ENCODE measurements at regions not wholly inside any gene's neighbourhood (a gene's known extent, or its start where the extent isn't known, plus 50 kb on each side); places are given as distances from the start of the nearest gene placed in this dataset.

- TF ChIP-seq, protein P1, sequence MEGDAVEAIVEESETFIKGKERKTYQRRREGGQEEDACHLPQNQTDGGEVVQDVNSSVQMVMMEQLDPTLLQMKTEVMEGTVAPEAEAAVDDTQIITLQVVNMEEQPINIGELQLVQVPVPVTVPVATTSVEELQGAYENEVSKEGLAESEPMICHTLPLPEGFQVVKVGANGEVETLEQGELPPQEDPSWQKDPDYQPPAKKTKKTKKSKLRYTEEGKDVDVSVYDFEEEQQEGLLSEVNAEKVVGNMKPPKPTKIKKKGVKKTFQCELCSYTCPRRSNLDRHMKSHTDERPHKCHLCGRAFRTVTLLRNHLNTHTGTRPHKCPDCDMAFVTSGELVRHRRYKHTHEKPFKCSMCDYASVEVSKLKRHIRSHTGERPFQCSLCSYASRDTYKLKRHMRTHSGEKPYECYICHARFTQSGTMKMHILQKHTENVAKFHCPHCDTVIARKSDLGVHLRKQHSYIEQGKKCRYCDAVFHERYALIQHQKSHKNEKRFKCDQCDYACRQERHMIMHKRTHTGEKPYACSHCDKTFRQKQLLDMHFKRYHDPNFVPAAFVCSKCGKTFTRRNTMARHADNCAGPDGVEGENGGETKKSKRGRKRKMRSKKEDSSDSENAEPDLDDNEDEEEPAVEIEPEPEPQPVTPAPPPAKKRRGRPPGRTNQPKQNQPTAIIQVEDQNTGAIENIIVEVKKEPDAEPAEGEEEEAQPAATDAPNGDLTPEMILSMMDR (IDR thresholded peaks at IDR 0.05; ENCODE audit: borderline replicate concordance, extremely low read depth, insufficient read depth), result no peak
- Histone ChIP-seq H3K4me1 (ENCODE audit: control insufficient read depth in 2 of 3, insufficient read depth in 2 of 3, low read depth in 1 of 3, low read length in 3 of 3) (no peaks in the 10 kb centered on the region), H3K36me3 (ENCODE audit: control insufficient read depth in 2 of 3, insufficient read depth in 3 of 3, low read length in 3 of 3) (no peaks in the 10 kb centered on the region), H3K9ac (ENCODE audit: low read length in 3 of 3) (no peak overlapping the region), H3K4me3 (ENCODE audit: low read length in 3 of 3) (no peak overlapping the region), H3K27me3 (ENCODE audit: control insufficient read depth, insufficient read depth, low read length) (no peaks in the 10 kb centered on the region), H3K9me3 (ENCODE audit: control insufficient read depth in 2 of 3, insufficient read depth in 1 of 3, low read length in 3 of 3) (no peaks in the 10 kb centered on the region), H3K27ac (ENCODE audit: low read depth in 2 of 2, low read length in 2 of 2) (no peak overlapping the region)
- DNase-seq (no peak), FAIRE-seq (no peak)
- intact Hi-C loops (cut with DNase I), result no loop called here
These were observed 194.2 kb upstream of the ARG1 start for GRCh38 chr6:131378874-131379273.

GRCh38 chr6:131379948-131380347 lies 193.1 kb upstream of the ARG1 start:
- H3K4me1 ChIP-seq (ENCODE audit: control insufficient read depth in 2 of 3, insufficient read depth in 2 of 3, low read depth in 1 of 3, low read length in 3 of 3), result no peaks in the 10 kb centered on the region
- no peaks in the 10 kb centered on the region for H3K36me3 ChIP-seq (ENCODE audit: control insufficient read depth in 2 of 3, insufficient read depth in 3 of 3, low read length in 3 of 3)
- no peak for FAIRE-seq

GRCh38 chr6:131381052-131381708 lies 191.8 kb upstream of the ARG1 start:
- Histone ChIP-seq H3K27ac (ENCODE audit: low read depth in 2 of 2, low read length in 2 of 2) (no peak overlapping the region), H3K4me3 (ENCODE audit: low read length in 3 of 3) (no peak overlapping the region), H3K9me3 (ENCODE audit: control insufficient read depth in 2 of 3, insufficient read depth in 1 of 3, low read length in 3 of 3) (no peaks in the 10 kb centered on the region), H3K27me3 (ENCODE audit: control insufficient read depth, insufficient read depth, low read length) (no peaks in the 10 kb centered on the region), H3K4me1 (ENCODE audit: control insufficient read depth in 2 of 3, insufficient read depth in 2 of 3, low read depth in 1 of 3, low read length in 3 of 3) (no peaks in the 10 kb centered on the region), H3K9ac (ENCODE audit: low read length in 3 of 3) (no peak overlapping the region), H3K36me3 (ENCODE audit: control insufficient read depth in 2 of 3, insufficient read depth in 3 of 3, low read length in 3 of 3) (no peaks in the 10 kb centered on the region)
- TF ChIP-seq, protein P1 (IDR thresholded peaks at IDR 0.05; ENCODE audit: borderline replicate concordance, extremely low read depth, insufficient read depth), result no peak
- no peak for FAIRE-seq
- no peak for DNase-seq
- intact Hi-C loops (cut with DNase I), result no loop called here

More at GRCh38 chr6:131379948-131380347, 193.1 kb upstream of the ARG1 start:
- intact Hi-C loops (cut with DNase I), result no loop called here
- Histone ChIP-seq H3K9ac (ENCODE audit: low read length in 3 of 3) (no peak overlapping the region), H3K4me3 (ENCODE audit: low read length in 3 of 3) (no peak overlapping the region), H3K27ac (ENCODE audit: low read depth in 2 of 2, low read length in 2 of 2) (no peak overlapping the region), H3K9me3 (ENCODE audit: control insufficient read depth in 2 of 3, insufficient read depth in 1 of 3, low read length in 3 of 3) (no peaks in the 10 kb centered on the region), H3K27me3 (ENCODE audit: control insufficient read depth, insufficient read depth, low read length) (no peaks in the 10 kb centered on the region)
- TF ChIP-seq, protein P1 (IDR thresholded peaks at IDR 0.05; ENCODE audit: borderline replicate concordance, extremely low read depth, insufficient read depth), result no peak
- no peak for DNase-seq

GRCh38 chr6:131381709-131382093 lies 191.3 kb upstream of the ARG1 start:
- TF ChIP-seq, protein P1 (IDR thresholded peaks at IDR 0.05; ENCODE audit: borderline replicate concordance, extremely low read depth, insufficient read depth), result no peak
- intact Hi-C loops (cut with DNase I), result no loop called here
- Histone ChIP-seq H3K4me3 (ENCODE audit: low read length in 3 of 3) (no peak overlapping the region), H3K9me3 (ENCODE audit: control insufficient read depth in 2 of 3, insufficient read depth in 1 of 3, low read length in 3 of 3) (no peaks in the 10 kb centered on the region), H3K27ac (ENCODE audit: low read depth in 2 of 2, low read length in 2 of 2) (no peak overlapping the region), H3K4me1 (ENCODE audit: control insufficient read depth in 2 of 3, insufficient read depth in 2 of 3, low read depth in 1 of 3, low read length in 3 of 3) (no peaks in the 10 kb centered on the region), H3K36me3 (ENCODE audit: control insufficient read depth in 2 of 3, insufficient read depth in 3 of 3, low read length in 3 of 3) (no peaks in the 10 kb centered on the region), H3K9ac (ENCODE audit: low read length in 3 of 3) (no peak overlapping the region), H3K27me3 (ENCODE audit: control insufficient read depth, insufficient read depth, low read length) (no peaks in the 10 kb centered on the region)
- DNase-seq (peak in 3 of 5 donors; percentile 11 to 42 (median 19)), FAIRE-seq (no peak)
